G401 (cell line): ENCODE measurements at regions not wholly inside any gene's neighbourhood (a gene's known extent, or its start where the extent isn't known, plus 50 kb on each side); places are given as distances from the start of the nearest gene placed in this dataset.
A peak's percentile ranks its signal among the peaks of the same experiment; 100 is the strongest.

Source experiments
- DNase-seq: peaks from one replicate; pipeline ENCODE4 v3.0.0-alpha.2; 2015; ENCODE audit warnings: low spot score
- in situ Hi-C: cut with HindIII; loops from 2 replicates; pipeline ENCODE4 v1.10.0; 2016; ENCODE audit warnings: low sequenced_read_pairs, mixed read lengths

GRCh38 chr4:180203349-180203748 is 2039.9 kb upstream of the TENM3 start:
- in situ Hi-C loops: no loop called here
- DNase-seq: no peak

GRCh38 chr4:180205276-180205675 is 2037.9 kb upstream of the TENM3 start:
- in situ Hi-C loops: no loop called here
- DNase-seq: no peak

GRCh38 chr4:180207921-180208320 is 2035.3 kb upstream of the TENM3 start:
- in situ Hi-C loops: no loop called here

GRCh38 chr4:180217070-180217469 is 2026.1 kb upstream of the TENM3 start:
- in situ Hi-C loops: no loop called here
- no peak for DNase-seq

More at GRCh38 chr4:180207921-180208320, 2035.3 kb upstream of the TENM3 start:
- DNase-seq: no peak

GRCh38 chr4:180219080-180219479 is 2024.1 kb upstream of the TENM3 start:
- DNase-seq: no peak
- in situ Hi-C loops: no loop called here

GRCh38 chr4:180225977-180226376 is 2017.2 kb upstream of the TENM3 start:
- DNase-seq: no peak
- in situ Hi-C loops: no loop called here

GRCh38 chr4:180234730-180235129 is 2008.5 kb upstream of the TENM3 start:
- in situ Hi-C loops: no loop called here

GRCh38 chr4:180240670-180241069 is 2002.5 kb upstream of the TENM3 start:
- no peak for DNase-seq

More at GRCh38 chr4:180234730-180235129, 2008.5 kb upstream of the TENM3 start:
- DNase-seq: no peak

GRCh38 chr4:180253419-180253818 is 1989.8 kb upstream of the TENM3 start:
- no peak for DNase-seq
- in situ Hi-C loops: no loop called here

More at GRCh38 chr4:180240670-180241069, 2002.5 kb upstream of the TENM3 start:
- in situ Hi-C loops: no loop called here

- in situ Hi-C loops: no loop called here
- DNase-seq: no peak
These were observed 1981.9 kb upstream of the TENM3 start for GRCh38 chr4:180261346-180261745.

GRCh38 chr4:180280076-180280475 is 1963.1 kb upstream of the TENM3 start:
- no peak for DNase-seq
- in situ Hi-C loops: no loop called here

GRCh38 chr4:180280726-180281297 is 1962.4 kb upstream of the TENM3 start:
- peak; percentile 5 for DNase-seq
- in situ Hi-C loops: no loop called here

- DNase-seq: no peak
- in situ Hi-C loops: no loop called here
These were observed 1961.5 kb upstream of the TENM3 start for GRCh38 chr4:180281724-180282123.

GRCh38 chr4:180284267-180284666 is 1958.9 kb upstream of the TENM3 start:
- in situ Hi-C loops: no loop called here
- DNase-seq: no peak

- in situ Hi-C loops: no loop called here
- no peak for DNase-seq
These were observed 1957.4 kb upstream of the TENM3 start for GRCh38 chr4:180285796-180286195.

GRCh38 chr4:180292339-180292738 is 1950.9 kb upstream of the TENM3 start:
- in situ Hi-C loops: no loop called here
- no peak for DNase-seq

GRCh38 chr4:180296036-180296599 is 1947.1 kb upstream of the TENM3 start:
- DNase-seq: no peak
- in situ Hi-C loops: no loop called here

- in situ Hi-C loops: no loop called here
- DNase-seq: no peak
These were observed 1938.9 kb upstream of the TENM3 start for GRCh38 chr4:180304321-180304720.

GRCh38 chr4:180310616-180311015 is 1932.6 kb upstream of the TENM3 start:
- in situ Hi-C loops: no loop called here
- DNase-seq: no peak

GRCh38 chr4:180314972-180315371 is 1928.2 kb upstream of the TENM3 start:
- in situ Hi-C loops: no loop called here
- no peak for DNase-seq

- DNase-seq: no peak
- in situ Hi-C loops: no loop called here
These were observed 1912.7 kb upstream of the TENM3 start for GRCh38 chr4:180330521-180330920.
